Activated T-cell treated with anti-CD3 and anti-CD28 coated beads for 48 hours (primary cell): ENCODE measurements at regions not wholly inside any gene's neighbourhood (a gene's known extent, or its start where the extent isn't known, plus 50 kb on each side); places are given as distances from the start of the nearest gene placed in this dataset.
A peak's percentile ranks its signal among the peaks of the same experiment; 100 is the strongest.
"Not testable (repeated sequence)": the region's sequence is repeated elsewhere in the genome, so short reads cannot be mapped to it uniquely, and the experiment has no call there.

Experiments used
- DNase-seq: peaks from one replicate; pipeline ENCODE4 v3.0.0-alpha.2; 2020; ENCODE audit warnings: low read depth

- DNase-seq, result no peak
These were observed 368.7 kb upstream of the ARHGEF26 start for GRCh38 chr3:153752405-153753027.

GRCh38 chr3:153753035-153753434 lies 368.2 kb upstream of the ARHGEF26 start:
- DNase-seq, result no peak

GRCh38 chr3:153756816-153757215 lies 364.4 kb upstream of the ARHGEF26 start:
- no peak for DNase-seq

- no peak for DNase-seq
These were observed 363.4 kb upstream of the ARHGEF26 start for GRCh38 chr3:153757839-153758238.

GRCh38 chr3:153760948-153761347 lies 360.2 kb upstream of the ARHGEF26 start:
- DNase-seq, result no peak

GRCh38 chr3:153762411-153763235 lies 358.6 kb upstream of the ARHGEF26 start:
- no peak for DNase-seq

- DNase-seq, result no peak
These were observed 353.3 kb upstream of the ARHGEF26 start for GRCh38 chr3:153767601-153768560.

- peak; percentile 15 for DNase-seq
These were observed 352.4 kb upstream of the ARHGEF26 start for GRCh38 chr3:153768561-153769469.

- DNase-seq, result no peak
These were observed 338.1 kb upstream of the ARHGEF26 start for GRCh38 chr3:153783106-153783505.

- no peak for DNase-seq
These were observed 337.3 kb upstream of the ARHGEF26 start for GRCh38 chr3:153783741-153784480.

GRCh38 chr3:153785901-153786300 lies 335.3 kb upstream of the ARHGEF26 start:
- no peak for DNase-seq

GRCh38 chr3:153789380-153789779 lies 331.8 kb upstream of the ARHGEF26 start:
- no peak for DNase-seq

GRCh38 chr3:153797056-153797455 lies 324.1 kb upstream of the ARHGEF26 start:
- DNase-seq, result not testable (repeated sequence)

GRCh38 chr3:153809097-153809496 lies 312.1 kb upstream of the ARHGEF26 start:
- no peak for DNase-seq

GRCh38 chr3:153818338-153818737 lies 302.9 kb upstream of the ARHGEF26 start:
- DNase-seq, result no peak

- no peak for DNase-seq
These were observed 301.2 kb upstream of the ARHGEF26 start for GRCh38 chr3:153820035-153820434.

GRCh38 chr3:153828346-153828745 lies 292.8 kb upstream of the ARHGEF26 start:
- DNase-seq, result not testable (repeated sequence)

- DNase-seq, result no peak
These were observed 291.5 kb upstream of the ARHGEF26 start for GRCh38 chr3:153829606-153830170.

GRCh38 chr3:153830552-153830951 lies 290.6 kb upstream of the ARHGEF26 start:
- DNase-seq, result no peak

GRCh38 chr3:153835540-153835939 lies 285.6 kb upstream of the ARHGEF26 start:
- DNase-seq, result no peak
